ENCODE measurements at regions not wholly inside any gene's neighbourhood (a gene's known extent, or its start where the extent isn't known, plus 50 kb on each side); places are given as distances from the start of the nearest gene placed in this dataset.

- Histone ChIP-seq H3K4me3 (no peak overlapping the region), H3K27ac (no peak overlapping the region), H3K27me3 (no peaks in the 10 kb centered on the region), H3K9me3 (replicated peaks in 1 of 3) (peaks cover 0 to 6% (median 0%) of the 10 kb centered on the region in 3 donors), H3K36me3 (replicated peaks in 1 of 2) (no peaks in the 10 kb centered on the region), H3K4me1 (replicated peaks in 1 of 2) (no peaks in the 10 kb centered on the region)
- TF ChIP-seq, protein P1, sequence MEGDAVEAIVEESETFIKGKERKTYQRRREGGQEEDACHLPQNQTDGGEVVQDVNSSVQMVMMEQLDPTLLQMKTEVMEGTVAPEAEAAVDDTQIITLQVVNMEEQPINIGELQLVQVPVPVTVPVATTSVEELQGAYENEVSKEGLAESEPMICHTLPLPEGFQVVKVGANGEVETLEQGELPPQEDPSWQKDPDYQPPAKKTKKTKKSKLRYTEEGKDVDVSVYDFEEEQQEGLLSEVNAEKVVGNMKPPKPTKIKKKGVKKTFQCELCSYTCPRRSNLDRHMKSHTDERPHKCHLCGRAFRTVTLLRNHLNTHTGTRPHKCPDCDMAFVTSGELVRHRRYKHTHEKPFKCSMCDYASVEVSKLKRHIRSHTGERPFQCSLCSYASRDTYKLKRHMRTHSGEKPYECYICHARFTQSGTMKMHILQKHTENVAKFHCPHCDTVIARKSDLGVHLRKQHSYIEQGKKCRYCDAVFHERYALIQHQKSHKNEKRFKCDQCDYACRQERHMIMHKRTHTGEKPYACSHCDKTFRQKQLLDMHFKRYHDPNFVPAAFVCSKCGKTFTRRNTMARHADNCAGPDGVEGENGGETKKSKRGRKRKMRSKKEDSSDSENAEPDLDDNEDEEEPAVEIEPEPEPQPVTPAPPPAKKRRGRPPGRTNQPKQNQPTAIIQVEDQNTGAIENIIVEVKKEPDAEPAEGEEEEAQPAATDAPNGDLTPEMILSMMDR (IDR thresholded peaks at IDR 0.05) = no peak
- TF ChIP-seq POLR2A (IDR thresholded peaks at IDR 0.05) = no peak
- DNase-seq = no peak
- WGBS, 4 donors = 83 to 95% (median 92%) methylated on average over 10 to 24 of the region's 24 CpGs
- intact Hi-C loops (cut with DNase I) = no loop called here
Measured at GRCh38 chr4:20178902-20179576, 72.7 kb upstream of the SLIT2 start.

- intact Hi-C loops (cut with DNase I) = no loop called here
- 74 to 84% (median 80%) methylated on average over 2 of the region's 2 CpGs for WGBS, 4 donors
- TF ChIP-seq, protein P1 (IDR thresholded peaks at IDR 0.05) = no peak
- TF ChIP-seq POLR2A (IDR thresholded peaks at IDR 0.05) = no peak
Measured at GRCh38 chr4:20176881-20177280, 74.8 kb upstream of the SLIT2 start.

DNA sequence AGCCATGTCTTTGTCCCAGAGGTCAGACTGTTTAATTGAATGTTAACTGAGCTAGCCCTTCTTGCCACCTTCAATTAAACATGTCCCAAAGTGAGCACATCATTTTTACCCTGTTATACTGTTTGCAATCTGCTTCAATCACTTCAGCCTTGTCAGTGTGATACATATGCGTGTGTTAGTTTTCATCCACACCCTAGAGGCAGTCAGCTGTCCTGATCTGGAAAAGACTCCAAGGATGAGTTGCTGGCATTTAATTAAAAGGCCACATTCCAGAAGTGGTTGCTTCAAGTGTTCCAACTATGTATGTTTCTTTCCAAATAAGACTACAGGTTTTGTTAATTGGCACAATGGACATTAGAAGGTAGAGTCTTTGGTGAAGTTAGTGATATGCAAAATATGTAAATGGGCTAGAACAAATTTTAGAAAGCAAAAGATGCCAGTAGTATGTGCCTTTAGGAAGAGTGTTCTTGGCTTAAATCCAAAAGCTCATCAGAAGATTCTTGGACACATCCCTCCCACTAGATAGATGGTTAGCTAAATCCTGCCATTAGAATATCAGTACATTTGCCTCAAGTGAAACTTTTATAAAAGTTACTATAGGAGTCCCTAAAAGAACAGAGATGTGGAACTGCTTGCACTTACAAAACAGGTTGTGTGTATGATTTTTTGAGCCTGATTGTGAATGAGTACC is 79.5 kb upstream of the SLIT2 start:
- H3K27me3 ChIP-seq = no peaks in the 10 kb centered on the region
- WGBS, 4 donors = 27 to 64% (median 54%) methylated on average over 1 of the region's 1 CpG
- no peaks in the 10 kb centered on the region for H3K36me3 ChIP-seq (replicated peaks in 1 of 2)
- TF ChIP-seq, protein P1 (IDR thresholded peaks at IDR 0.05) = no peak
- no peak for TF ChIP-seq POLR2A (IDR thresholded peaks at IDR 0.05)
- H3K9me3 ChIP-seq (replicated peaks in 1 of 3) = no peaks in the 10 kb centered on the region
- intact Hi-C loops (cut with DNase I) = no loop called here
- no peaks in the 10 kb centered on the region for H3K4me1 ChIP-seq (replicated peaks in 1 of 2)
- DNase-seq = no peak
- no peak overlapping the region for H3K4me3 ChIP-seq
- H3K27ac ChIP-seq = no peak overlapping the region

More at GRCh38 chr4:20176881-20177280, 74.8 kb upstream of the SLIT2 start:
- DNase-seq = no peak
- Histone ChIP-seq H3K36me3 (replicated peaks in 1 of 2) (no peaks in the 10 kb centered on the region), H3K27me3 (no peaks in the 10 kb centered on the region), H3K27ac (no peak overlapping the region), H3K4me3 (no peak overlapping the region), H3K9me3 (replicated peaks in 1 of 3) (peaks cover 0 to 6% (median 0%) of the 10 kb centered on the region in 3 donors), H3K4me1 (replicated peaks in 1 of 2) (no peaks in the 10 kb centered on the region)

GRCh38 chr4:20166544-20166943 is 85.2 kb upstream of the SLIT2 start:
- Histone ChIP-seq H3K9me3 (replicated peaks in 1 of 3) (no peaks in the 10 kb centered on the region), H3K4me3 (no peak overlapping the region), H3K27ac (no peak overlapping the region), H3K27me3 (no peaks in the 10 kb centered on the region), H3K4me1 (replicated peaks in 1 of 2) (no peaks in the 10 kb centered on the region), H3K36me3 (replicated peaks in 1 of 2) (no peaks in the 10 kb centered on the region)
- 53 to 79% (median 56%) methylated on average over 3 of the region's 3 CpGs for WGBS, 4 donors
- DNase-seq = no peak
- TF ChIP-seq POLR2A (IDR thresholded peaks at IDR 0.05) = no peak
- TF ChIP-seq, protein P1 (IDR thresholded peaks at IDR 0.05) = no peak
- intact Hi-C loops (cut with DNase I) = no loop called here

Measured in adrenal gland (tissue), 9 donors.